NCI-H1105 treated with DMSO at 0.1 percent for 48 hours (cell line): ENCODE measurements at regions not wholly inside any gene's neighbourhood (a gene's known extent, or its start where the extent isn't known, plus 50 kb on each side); places are given as distances from the start of the nearest gene placed in this dataset.
A peak's percentile ranks its signal among the peaks of the same experiment; 100 is the strongest.

Experiments
- DNase-seq: peaks from one replicate; lab custom pipeline; 2025; lab: John Stamatoyannopoulos, UW

DNA sequence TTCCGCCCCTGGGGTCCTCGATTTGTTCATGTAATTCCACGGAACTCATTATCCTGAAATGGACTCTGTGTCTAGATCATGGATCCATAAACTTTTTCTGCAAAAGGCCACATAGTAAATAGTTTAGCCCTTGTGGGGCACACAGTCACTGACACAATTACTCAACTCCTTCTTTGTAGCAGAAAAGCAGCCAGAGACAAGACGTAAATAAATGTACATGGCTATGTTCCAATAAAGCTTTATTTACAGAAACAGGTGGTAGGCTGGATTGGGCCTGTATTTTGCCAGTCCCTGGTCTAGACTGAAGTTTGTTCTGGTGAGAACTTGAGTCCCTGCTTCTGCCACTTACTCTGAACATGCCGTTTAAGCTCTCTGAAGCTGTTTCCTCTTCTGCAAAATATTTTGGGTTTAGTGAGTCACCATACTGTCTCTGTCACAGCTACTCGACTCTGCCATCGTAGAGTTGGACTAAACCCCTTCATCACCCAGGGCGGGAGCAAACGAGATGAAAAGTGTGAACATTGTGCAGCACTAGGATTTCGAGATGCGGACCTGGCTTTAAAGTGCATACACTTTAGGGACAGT is 61.9 kb upstream of the FOXF1 start:
- no peak for DNase-seq

DNA sequence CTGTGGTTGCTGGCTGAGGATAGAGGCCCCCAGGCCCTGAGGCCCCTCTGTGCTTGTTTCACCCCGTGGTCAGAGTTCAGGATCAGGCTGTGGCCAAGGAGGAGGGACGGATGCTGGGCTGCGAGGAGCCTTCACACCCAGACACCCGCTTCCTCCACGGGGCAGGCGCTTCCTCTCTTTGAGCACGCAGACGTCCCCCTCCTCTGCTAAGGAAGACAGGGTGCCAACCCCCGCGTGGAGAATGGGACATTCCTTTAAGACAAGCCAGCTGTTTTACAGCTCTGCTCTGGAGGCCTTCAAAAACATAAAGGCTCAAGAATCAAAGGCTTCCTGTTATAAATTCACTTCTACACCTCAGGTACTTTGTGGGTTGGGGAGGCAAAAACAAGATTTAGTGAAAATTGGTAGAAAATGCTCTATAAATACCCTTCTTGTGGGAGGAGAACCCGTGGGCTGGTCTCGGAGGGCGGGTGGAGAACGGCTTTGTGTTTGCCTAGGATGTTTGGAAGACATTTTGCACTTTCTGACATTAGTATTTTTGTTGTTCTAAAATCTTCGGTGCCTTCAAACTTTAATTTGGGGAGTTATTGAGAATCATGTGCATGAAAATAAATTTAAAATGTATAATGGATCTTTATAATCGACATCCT is 60.8 kb upstream of the FOXF1 start:
- no peak for DNase-seq

DNA sequence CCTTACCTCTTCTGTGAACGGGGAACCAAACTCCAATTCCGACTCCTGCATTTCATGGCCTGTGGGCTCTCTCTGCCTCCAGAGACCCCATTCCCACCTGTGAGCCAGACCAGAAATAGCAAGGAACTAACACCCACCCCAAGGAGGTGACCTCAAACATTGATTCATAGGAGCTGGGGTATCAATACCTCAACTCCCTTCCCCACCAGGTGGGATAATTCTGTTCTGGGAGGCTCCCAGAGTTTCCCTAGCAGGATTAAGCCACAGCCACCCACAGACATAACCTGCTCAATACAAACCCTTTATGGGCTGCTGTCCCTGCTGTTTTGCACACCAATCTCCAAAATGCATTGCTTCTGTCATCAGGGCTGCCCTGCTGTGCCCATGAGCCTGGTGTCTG is 59.6 kb upstream of the FOXF1 start:
- DNase-seq: no peak

DNA sequence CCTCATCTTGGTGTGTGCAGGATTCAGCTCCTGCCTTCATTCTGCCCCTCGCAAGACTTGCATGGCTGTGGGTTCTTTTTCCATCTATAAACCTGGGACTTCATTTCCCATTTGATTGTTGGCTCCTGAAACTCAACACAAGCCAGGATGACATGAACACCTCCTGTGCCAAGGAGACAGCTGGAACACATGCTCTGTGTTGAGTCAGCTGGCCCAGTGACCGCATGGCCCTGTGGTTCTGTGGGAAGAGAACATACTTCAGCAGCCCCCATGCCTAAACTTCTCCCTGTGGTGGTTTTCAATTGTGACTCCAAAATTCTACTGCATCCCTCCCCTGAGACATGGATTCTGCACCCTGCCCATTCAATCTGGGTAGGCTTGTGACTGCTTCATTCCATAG is 57.9 kb upstream of the FOXF1 start:
- DNase-seq: no peak

DNA sequence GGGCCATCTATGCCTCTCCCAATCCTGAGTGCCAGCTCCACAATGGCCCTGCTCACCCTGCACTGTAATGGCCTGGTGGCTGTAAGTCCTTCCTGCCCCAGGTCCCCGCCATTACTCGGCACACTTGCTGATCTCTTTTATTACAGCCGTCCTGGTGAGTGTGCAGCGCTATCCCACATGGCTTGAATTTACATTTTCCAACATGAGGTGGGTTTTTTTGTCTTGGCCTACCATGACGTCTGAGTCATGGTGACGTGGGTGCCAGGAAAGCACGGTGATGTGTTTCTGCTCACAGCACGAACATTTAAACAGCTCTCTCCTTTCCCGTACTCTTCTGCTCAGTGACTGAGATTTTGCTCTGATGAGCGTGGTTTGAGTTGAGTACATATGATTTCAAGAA is 55.2 kb upstream of the FOXF1 start:
- DNase-seq: no peak

DNA sequence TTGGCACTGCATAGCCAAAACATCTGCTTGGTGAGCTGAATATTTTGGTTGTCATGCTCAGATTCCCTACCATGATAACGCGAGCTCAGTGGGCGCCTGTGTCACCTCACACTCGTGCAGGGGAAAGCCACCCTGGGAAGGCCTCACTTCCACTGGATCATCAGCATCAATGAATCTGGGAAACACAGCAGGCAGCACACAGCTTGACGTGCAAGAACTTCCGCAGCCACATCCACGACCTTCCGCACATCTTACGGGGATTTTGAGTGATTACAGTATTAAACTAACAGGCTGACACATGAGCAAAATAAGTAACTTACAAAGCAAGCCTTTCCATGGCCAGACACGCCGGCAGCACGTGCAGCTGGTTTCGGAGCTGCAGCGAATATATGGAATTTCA is 54.7 kb upstream of the FOXF1 start:
- no peak for DNase-seq

DNA sequence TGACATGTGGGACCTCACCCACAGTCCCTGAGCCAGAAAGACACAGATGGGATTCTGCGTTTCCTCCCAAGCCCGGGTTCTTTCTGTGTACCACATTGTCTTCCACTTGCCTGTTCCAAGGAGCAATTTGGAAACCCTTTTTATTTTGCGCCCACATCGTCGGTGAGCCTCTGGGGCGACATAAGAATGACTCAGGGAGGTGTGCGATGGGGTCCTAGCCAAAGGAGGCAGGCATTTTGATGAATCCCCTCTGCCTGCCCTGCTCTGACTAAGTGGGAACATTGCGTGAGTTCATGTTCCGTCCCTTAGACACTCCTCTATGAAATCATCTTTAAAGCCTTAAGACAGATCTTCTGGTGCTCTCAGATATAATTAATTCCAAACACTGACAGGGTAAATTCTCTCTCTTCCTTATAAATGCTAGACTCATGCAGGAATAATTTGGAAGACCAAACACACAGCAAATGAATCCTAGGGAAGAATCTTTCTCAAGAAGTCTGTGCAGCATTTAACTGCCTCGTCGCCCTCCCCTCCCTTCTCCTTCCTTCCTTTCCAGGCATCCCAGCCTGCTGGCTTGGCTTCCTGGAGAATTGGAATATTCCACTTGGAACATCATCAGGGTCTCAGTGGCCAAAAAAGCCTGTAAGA is 52.7 kb upstream of the FOXF1 start:
- DNase-seq: no peak

DNA sequence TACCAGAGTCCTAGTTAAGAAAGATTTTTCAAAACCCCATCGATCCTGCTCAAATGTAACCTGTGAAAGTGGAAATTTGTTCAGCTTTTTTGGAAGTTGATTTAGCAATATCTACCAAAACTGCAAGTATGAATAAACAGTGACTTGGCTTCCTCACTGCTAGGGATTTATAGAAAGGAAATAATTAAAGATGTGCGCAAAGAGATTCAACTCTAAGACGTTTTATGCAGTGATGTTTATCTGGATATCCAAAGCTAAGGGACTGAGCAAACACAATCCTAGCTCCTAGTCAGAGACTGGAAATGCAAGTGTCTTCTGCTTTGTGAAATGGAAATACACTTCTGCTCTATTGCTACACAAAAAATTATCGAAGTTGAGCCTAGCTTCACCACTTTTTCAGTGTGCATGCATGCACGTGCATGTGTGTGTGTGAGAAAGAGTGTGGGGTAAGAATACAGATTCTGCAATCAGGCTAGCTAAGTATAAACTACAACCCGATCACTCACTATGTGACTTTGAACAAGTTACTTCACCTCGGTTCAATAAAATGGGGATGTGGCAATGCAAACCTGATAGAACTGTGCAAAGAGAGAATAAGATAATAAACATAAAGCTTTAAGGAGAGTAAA is 52.1 kb upstream of the FOXF1 start:
- DNase-seq: no peak

DNA sequence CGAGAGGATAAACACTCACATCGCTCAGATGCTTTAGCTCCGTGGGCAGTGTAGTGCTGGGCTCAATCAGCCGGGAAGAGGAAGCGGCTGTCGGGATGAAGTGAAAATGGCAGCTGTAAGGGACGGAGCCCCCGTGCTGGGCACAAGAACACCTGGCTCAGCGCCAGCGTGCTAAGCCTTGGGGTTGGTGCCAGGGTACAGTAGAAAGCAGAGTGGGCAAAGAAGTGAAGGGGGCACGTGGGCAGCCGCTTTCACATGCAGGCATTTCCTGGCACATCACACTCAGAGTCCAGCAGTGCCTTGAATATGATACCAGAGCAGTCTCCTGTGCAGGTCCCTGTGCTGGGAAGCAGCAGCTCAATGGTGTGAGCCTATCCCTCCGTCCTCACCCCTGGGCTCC is 51.1 kb upstream of the FOXF1 start:
- DNase-seq: peak; percentile 11
